ENCODE measurements at regions not wholly inside any gene's neighbourhood (a gene's known extent, or its start where the extent isn't known, plus 50 kb on each side); places are given as distances from the start of the nearest gene placed in this dataset.
"Not testable (repeated sequence)": the region's sequence is repeated elsewhere in the genome, so short reads cannot be mapped to it uniquely, and the experiment has no call there.

GRCh38 chr2:224089606-224090005 is 50.5 kb upstream of the SERPINE2 start:
- H3K56ac ChIP-seq (ENCODE audit: insufficient read length, low read depth, low read length); H4K20me1 ChIP-seq (ENCODE audit: control insufficient read depth, insufficient read depth, insufficient read length); DNase-seq; H3K14ac ChIP-seq (ENCODE audit: insufficient read depth, low read length); H3K9ac ChIP-seq (ENCODE audit: extremely low read depth, insufficient read length, low read length); H2BK120ac ChIP-seq (ENCODE audit: low read depth, low read length, poor library complexity, severe bottlenecking); H2BK15ac ChIP-seq (ENCODE audit: low read depth, low read length); H3K23ac ChIP-seq (ENCODE audit: insufficient read length, low read depth, low read length); H4K8ac ChIP-seq (replicated peaks; ENCODE audit: insufficient read length, low read depth, low read length); H3T11ph ChIP-seq (ENCODE audit: low read length); H3K4ac ChIP-seq (ENCODE audit: low read depth, low read length); H3K79me2 ChIP-seq (ENCODE audit: insufficient read depth, low read length); H3K27me3 ChIP-seq (ENCODE audit: insufficient read depth, low read length); H2BK20ac ChIP-seq (ENCODE audit: low read depth, low read length, poor library complexity, severe bottlenecking); H3K4me2 ChIP-seq (ENCODE audit: insufficient read depth, insufficient read length, low read length); H2AK5ac ChIP-seq (ENCODE audit: insufficient read length, low read length); H3K4me3 Mint-ChIP-seq; H3K23me2 ChIP-seq (ENCODE audit: insufficient read length, low read depth, low read length, poor library complexity, severe bottlenecking); H2AFZ ChIP-seq (ENCODE audit: low read length); H3K18ac ChIP-seq (ENCODE audit: insufficient read length, low read depth, low read length); H3K4me1 ChIP-seq (ENCODE audit: insufficient read depth, low read length); H3K27me3 Mint-ChIP-seq (ENCODE audit: low read depth); H3K9me3 ChIP-seq (ENCODE audit: control insufficient read depth, low read depth, low read length); H4K91ac ChIP-seq (ENCODE audit: insufficient read length, low read depth, low read length); H2BK5ac ChIP-seq (ENCODE audit: insufficient read length, low read length); H4K5ac ChIP-seq (ENCODE audit: insufficient read length, low read depth, low read length); H3K27ac ChIP-seq (ENCODE audit: insufficient read length, low read depth, low read length); H3K36me3 Mint-ChIP-seq (ENCODE audit: insufficient read depth in 1 of 3, low read depth in 3 of 3); H3K9me3 Mint-ChIP-seq; H3K79me1 ChIP-seq (ENCODE audit: insufficient read depth, low read depth, low read length, poor library complexity, severe bottlenecking); H3K27ac Mint-ChIP-seq; H2BK12ac ChIP-seq (ENCODE audit: insufficient read length, low read depth, low read length): not testable (repeated sequence)
- H3K4me1 Mint-ChIP-seq, result peaks cover 10 to 11% of the 10 kb centered on the region in 2 experiments
- WGBS (ENCODE audit: extremely low coverage, insufficient read length, low lambda C conversion rate), result no CpG with 5 or more reads among the region's 6 CpGs

All from H9 (cell line).